Mammary epithelial cell (primary cell): ENCODE measurements at regions not wholly inside any gene's neighbourhood (a gene's known extent, or its start where the extent isn't known, plus 50 kb on each side); places are given as distances from the start of the nearest gene placed in this dataset.

Experiments
- EZH2 ChIP-seq: IDR thresholded peaks from 2 replicates; pipeline ENCODE4 v1.6.1; 2012; ENCODE audit warnings: low read length, inconsistent platforms, borderline replicate concordance
- TF ChIP-seq, protein P1 (sequence below), 2 donors: IDR thresholded peaks in 1 of 2; conservative IDR thresholded peaks in 1 of 2; 2 replicates each; pipeline ENCODE4 v1.5.1; 2011 to 2012; ENCODE audit warnings: inconsistent platforms in 2 of 2, low read length in 2 of 2, mild to moderate bottlenecking in 2 of 2, control low read depth in 1 of 2, low read depth in 1 of 2; ENCODE audit not compliant: insufficient read depth in 1 of 2; ENCODE audit errors: extremely low read depth in 1 of 2

DNA sequence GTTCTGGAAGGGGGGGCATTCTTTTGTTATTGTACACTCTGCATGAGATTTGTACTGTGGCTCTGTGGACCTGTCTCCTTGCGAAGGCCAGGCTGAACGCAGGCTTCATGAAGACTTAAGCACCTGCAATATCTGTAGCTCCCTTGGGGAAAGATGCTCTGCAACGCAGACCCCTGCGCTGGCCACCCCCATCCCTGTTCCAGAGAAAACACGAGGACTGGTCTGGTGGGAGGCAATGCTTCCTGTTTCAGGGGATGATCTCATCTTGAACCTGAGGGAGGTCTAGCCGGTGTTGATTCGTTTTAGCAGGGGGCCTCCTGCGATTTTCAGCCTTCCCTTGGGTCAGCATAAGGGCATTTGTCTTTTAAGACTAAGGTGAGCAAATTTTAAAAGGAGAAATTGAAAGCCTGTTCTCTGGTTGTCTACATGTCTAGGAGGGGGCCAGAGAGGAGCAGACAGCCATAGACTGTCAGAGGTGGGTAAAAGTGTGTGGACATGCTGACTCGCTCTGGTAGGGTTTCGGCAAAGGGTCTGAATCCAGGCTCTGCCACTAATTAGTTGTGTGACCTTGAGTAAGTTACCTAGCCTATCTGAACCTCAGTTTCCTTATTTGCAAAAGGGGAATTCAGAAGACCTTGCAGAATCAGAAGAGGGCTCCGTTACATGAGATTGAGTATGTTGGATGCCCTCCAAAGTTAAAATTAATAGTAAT lies 80.9 kb upstream of the RASGRF1 start:
- TF ChIP-seq, protein P1, sequence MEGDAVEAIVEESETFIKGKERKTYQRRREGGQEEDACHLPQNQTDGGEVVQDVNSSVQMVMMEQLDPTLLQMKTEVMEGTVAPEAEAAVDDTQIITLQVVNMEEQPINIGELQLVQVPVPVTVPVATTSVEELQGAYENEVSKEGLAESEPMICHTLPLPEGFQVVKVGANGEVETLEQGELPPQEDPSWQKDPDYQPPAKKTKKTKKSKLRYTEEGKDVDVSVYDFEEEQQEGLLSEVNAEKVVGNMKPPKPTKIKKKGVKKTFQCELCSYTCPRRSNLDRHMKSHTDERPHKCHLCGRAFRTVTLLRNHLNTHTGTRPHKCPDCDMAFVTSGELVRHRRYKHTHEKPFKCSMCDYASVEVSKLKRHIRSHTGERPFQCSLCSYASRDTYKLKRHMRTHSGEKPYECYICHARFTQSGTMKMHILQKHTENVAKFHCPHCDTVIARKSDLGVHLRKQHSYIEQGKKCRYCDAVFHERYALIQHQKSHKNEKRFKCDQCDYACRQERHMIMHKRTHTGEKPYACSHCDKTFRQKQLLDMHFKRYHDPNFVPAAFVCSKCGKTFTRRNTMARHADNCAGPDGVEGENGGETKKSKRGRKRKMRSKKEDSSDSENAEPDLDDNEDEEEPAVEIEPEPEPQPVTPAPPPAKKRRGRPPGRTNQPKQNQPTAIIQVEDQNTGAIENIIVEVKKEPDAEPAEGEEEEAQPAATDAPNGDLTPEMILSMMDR (conservative IDR thresholded peaks at IDR 0.05 in 1 of 2, IDR thresholded peaks at IDR 0.05 in 1 of 2; ENCODE audit: extremely low read depth in 1 of 2, insufficient read depth in 1 of 2, low read depth in 1 of 2, low read length in 2 of 2): no peak
- no peak for TF ChIP-seq EZH2
